Stimulated activated CD8-positive, alpha-beta memory T cell treated with anti-CD3 and anti-CD28 coated beads, Interleukin-4, amount 100 ng/mL, for 1 hour (primary cell): ENCODE measurements at regions not wholly inside any gene's neighbourhood (a gene's known extent, or its start where the extent isn't known, plus 50 kb on each side); places are given as distances from the start of the nearest gene placed in this dataset.
"Not testable (repeated sequence)": the region's sequence is repeated elsewhere in the genome, so short reads cannot be mapped to it uniquely, and the experiment has no call there.

Experiments
- DNase-seq, 2 donors: peaks; one replicate each; pipeline ENCODE4 v3.0.0-alpha.2; 2020; ENCODE audit warnings: low read depth in 2 of 2, low spot score in 1 of 2

DNA sequence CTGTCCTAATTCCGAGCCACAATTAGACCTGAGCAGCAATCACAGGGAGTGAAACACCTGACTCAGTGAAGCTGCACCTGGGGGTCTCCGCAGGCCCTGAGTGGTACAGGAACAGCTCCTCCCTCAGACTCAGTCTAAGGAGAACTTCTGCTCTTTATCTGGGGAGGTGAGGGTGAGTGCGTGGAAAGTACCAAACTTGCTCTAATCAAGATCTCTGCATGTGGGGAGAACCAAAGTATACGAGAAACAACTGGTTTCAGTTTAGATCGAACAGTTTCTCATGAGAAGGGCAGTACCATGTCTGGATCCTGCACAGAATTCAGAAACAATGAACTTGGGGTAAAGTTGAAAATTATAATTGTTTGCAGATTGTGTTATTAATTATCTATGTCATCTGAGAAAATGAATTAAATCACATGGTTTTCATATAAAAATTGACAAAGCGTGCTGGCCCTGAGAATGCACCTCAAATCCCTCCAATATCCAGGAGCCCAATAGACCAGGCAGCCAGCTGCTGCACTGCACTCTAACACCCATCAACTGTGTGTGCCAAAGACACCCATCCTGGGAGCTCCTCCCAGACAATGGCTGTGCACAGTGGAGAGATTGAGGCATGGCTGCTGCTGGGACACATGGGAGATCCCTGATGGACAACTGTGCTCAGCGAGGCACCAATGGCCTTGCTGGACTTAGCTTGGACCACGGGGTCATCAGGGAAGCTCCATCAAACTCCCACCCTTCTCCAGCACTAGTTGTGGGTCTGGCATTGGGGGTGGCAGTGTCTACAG is 803.8 kb downstream of the TMEM121 start:
- not testable (repeated sequence) for DNase-seq

DNA sequence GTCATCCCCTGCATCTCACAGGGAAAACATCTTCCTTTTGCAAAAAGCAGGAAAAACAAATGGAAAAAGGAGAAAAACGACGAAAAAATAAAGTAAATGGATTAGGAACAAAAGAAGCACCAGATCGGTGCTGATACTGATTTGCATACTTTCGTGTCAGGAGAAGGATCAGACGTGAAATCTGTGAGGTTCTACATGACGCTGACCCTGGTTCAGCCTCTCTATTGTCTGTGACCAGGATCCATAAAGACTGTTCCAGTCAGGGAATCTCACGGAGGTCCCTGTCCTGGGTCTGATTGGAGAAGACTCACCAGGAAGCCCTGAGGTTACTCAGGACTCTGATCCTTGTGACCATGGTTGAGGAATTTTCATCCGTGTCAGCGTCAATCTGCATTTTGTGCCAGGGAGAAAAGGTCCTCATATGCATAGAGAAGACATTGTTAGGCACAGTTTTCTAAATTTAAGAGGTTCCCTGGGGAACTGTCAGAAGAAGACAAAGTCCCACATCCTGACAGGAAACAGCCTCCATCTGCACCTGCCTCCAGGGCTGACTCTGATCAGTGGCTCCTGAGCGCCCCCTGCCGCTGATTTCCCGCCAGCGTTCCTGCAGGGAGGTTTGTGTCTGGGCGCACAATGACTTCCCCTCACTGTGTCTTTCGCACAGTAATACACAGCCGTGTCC is 808.2 kb downstream of the TMEM121 start:
- peak; percentile 41 to 52 for DNase-seq

GRCh38 chr14:106335110-106335429 is 808.7 kb downstream of the TMEM121 start:
- not testable (repeated sequence) for DNase-seq

DNA sequence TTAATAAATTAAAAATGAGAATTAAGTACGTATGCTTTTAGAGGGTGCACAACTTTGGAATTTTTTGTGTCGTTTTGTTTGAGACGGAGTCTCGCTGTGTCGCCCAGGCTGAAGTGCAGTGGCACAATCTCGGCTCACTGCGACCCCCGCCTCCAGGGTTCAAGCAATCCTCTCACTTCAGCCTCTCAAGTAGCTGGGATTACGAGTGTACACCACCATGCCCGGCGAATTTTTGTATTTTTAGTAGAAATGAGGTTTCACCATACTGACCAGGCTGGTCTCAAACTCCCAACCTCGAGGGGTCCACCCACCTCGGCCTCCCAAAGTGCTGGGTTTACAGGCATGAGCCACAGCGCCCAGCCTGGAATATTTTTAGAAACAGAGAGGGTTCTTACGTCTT is 812.4 kb downstream of the TMEM121 start:
- not testable (repeated sequence) for DNase-seq

- not testable (repeated sequence) for DNase-seq
Measured at GRCh38 chr14:106340658-106341057, 814.3 kb downstream of the TMEM121 start.

DNA sequence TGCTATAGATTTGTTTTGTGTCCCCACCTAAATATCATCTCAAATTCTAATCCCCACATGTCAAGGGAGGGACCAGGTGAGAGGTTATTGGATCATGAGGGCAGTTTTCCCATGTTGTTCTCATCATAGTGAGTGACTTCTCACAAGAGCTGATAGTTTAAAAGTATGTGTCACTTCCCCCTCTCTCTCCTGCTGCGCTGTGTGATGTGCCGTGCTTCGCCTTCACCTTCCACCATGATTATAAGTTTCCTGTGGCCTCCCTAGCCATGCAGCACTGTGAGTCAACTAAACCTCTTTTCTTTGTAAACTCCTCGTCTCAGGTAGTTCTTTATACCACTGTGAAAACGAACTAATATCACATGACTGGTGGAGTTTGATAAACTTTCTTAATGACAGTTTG is 814.8 kb downstream of the TMEM121 start:
- not testable (repeated sequence) for DNase-seq

DNA sequence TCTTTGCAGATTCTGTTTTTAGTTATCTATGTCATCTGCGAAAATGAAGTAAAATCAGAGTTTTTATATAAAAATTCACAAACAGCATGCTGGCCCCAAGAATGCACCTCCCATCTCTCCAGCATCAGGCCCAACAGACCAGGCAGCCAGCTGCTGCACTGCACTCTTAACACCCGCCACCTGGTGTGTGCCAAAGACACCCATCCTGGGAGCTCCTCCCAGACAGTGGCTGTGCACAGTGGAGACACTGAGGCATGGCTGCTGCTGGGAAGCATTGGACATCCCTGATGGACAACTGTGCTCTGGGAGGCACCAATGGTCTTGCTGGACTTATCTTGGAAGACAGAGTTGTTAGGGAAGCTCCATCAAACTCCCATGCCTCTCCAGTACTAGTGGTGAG is 817.2 kb downstream of the TMEM121 start:
- no peak for DNase-seq

- DNase-seq: not testable (repeated sequence)
Measured at GRCh38 chr14:106344065-106344614, 817.8 kb downstream of the TMEM121 start.

DNA sequence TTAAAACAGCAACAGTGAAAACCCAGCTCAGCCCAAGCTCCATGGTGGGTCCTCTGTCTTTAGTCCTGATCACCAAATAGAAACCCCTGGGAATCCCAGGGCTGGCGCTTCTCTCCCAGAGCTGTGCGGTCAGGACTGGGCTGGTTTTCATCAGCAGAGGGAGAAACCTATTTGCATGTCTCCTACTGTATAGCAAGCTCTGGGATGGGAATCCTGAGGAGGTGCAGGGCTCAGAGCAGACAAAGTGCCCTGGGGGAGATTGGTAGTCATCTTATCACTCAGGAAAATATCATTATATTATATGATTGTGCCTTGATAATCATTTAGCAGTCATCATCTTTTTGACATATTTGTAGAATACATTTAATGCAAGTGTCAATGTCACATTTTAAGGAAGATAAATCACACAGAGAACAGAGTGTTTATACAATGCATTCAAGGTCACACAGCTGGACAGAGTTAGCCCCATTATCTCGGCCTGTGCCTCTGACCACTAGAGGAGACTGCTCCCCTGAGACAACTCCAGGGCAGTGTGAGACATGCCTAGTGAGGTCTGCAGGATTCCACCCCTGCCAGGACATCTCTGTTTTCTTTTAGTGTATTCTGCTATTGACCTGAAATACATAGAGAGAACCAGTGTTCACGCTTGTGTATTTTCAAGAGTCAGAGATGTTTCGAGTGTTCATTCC is 818.6 kb downstream of the TMEM121 start:
- not testable (repeated sequence) for DNase-seq

DNA sequence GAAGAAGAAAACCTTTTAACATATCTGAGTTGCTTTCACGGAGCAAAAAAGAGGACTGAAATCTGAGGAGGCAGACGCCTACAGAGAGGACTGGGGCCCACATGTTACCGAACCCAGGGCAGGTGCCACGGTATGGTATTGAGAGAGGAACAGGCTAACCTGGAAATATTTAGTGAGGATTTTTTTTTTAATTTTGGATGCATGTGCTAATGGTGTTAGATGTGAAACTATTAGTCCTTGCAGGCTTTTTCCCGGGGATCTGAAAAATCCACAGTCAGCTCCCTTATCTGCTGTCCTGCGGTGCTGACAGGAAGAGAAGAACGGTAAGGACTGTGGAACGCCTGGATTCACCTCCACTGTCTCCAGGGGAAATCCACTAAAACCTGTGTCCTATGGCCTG is 819.7 kb downstream of the TMEM121 start:
- DNase-seq: no peak

- DNase-seq: no peak
Measured at GRCh38 chr14:106346534-106347290, 820.3 kb downstream of the TMEM121 start.

DNA sequence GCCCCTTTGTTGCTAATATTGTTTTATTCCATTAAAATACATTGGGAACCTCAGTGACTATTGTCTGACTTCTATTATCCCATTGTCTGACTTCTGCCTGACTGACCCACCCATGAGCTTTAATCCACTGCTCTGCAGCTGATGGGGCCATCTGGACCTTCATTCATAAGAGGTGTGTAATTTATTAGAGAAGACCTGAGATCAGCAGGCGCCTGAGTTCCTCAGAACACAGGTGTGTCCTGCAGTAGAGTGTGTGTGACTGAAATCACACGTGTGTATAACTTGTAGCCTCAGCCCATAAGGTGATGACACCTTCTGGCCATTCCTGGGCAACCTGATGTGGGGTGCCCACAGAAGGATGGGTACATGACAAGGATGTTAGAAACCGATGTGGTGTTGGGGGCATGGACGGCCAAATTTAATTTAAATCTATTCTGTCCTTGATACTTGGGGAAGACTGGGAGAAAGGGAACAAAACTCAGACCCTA is 821.0 kb downstream of the TMEM121 start:
- no peak for DNase-seq

GRCh38 chr14:106347890-106348755 is 821.7 kb downstream of the TMEM121 start:
- no peak for DNase-seq

DNA sequence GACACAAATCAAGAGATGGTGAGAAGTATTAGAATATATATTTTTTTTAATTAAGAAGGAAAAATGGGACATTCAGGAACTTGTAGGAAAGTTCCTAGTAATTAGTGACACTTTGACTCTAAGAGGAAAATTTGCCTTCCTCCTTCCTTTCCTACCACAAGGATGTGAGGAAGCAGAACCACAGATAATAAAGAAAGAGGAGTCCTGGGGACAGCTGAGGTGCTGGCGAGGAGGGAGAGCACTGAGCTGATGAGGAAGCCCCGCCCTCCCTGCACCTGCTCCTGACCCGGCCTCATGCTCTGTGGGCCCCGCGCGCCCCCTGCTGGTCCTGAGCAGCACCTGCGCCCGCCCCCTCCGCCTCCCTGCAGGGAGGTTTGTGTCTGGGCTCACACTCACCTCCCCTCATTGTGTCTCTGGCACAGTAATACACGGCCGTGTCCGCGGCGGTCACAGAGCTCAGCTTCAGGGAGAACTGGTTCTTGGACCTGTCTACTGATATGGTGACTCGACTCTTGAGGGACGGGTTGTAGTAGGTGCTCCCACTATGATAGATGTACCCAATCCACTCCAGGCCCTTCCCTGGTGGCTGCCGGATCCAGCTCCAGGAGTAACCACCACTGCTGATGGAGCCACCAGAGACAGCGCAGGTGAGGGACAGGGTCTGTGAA is 822.6 kb downstream of the TMEM121 start:
- peak; percentile 25 to 69 for DNase-seq

DNA sequence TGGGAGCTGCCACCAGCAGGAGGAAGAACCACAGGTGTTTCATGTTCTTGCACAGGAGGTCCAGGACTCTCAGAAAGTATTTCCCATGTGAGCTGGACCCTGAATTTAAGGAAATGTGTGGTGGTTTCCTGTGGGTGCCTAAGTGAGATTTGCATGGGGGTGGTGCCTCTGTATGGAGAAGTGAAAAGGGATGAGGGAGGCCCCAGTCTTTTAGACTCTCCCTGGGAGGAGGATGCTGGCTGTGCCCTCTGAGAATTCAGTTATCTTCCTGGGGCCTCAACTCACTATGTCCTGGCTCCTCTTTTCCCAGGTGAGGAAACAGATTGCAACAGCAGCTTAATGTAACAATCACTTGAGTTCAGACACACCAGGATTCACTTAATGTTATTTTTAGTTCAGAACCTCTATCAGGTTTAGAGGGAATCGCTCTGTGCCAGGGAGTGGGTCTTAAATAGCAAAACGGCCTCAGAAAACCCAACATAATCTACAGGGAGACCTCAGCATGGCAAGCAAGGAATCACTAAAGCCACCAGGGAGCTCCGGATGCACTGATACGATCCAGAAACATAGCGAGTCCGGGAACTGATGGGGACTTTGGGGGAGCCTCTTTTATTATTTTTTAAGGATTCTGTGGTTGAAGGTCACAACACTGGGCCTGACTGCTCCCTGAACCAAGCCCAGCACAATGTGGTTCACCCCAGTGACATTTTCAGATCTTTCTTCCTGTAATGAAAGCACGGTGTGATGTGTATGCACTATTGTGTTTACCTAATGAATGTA is 823.5 kb downstream of the TMEM121 start:
- not testable (repeated sequence) for DNase-seq

- not testable (repeated sequence) for DNase-seq
Measured at GRCh38 chr14:106355007-106355791, 828.8 kb downstream of the TMEM121 start.

- DNase-seq: not testable (repeated sequence)
Measured at GRCh38 chr14:106355881-106356642, 829.7 kb downstream of the TMEM121 start.
